ENCODE measurements at regions not wholly inside any gene's neighbourhood (a gene's known extent, or its start where the extent isn't known, plus 50 kb on each side); places are given as distances from the start of the nearest gene placed in this dataset.

DNA sequence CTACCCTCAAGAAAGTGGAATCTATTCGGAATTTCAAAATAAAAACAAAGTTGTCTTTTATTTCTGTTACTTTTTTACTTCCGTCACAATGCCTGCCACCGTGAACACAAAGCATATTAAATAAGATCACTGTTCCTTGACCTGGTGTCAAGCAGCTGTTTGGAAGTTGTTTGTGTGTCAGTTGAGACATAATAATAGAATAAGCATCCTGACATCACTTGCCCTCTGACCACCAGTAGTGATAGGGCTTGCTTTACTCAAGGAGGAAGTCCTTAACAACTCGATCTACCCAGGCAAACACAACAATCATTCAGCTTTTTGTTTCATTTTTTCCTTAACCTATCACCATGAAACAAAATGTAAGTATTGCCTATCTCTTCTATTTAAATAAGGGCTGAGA lies 454.4 kb upstream of the RASGRP1 start:
- in situ Hi-C loops (cut with HindIII; ENCODE audit: low pct_unique_long_range_greater_than_20kb, low sequenced_read_pairs) (no loop called here), intact Hi-C loops (cut with micrococcal nuclease; ENCODE audit: unreplicated experiment) (no loop called here)
- no peak overlapping the region for H3K4me3 ChIP-seq (ENCODE audit: low read depth in 2 of 2, low read length in 2 of 2)
- H3K36me3 ChIP-seq (ENCODE audit: control insufficient read depth, insufficient read depth, low read length), result no peaks in the 10 kb centered on the region
- ChIA-PET CTCF (no interaction called here), POLR2A (no interaction called here)
- H3K27ac ChIP-seq (ENCODE audit: low read length), result no peak overlapping the region
- no peak for ATAC-seq
- BruUV-seq (replicated peaks), result no TSS peak
- no peaks in the 10 kb centered on the region for H3K9me3 ChIP-seq (ENCODE audit: control insufficient read depth, insufficient read depth, low read depth, low read length)
- H3K27me3 ChIP-seq (ENCODE audit: control insufficient read depth, insufficient read depth, low read length), result no peaks in the 10 kb centered on the region
- no peaks in the 10 kb centered on the region for H3K4me1 ChIP-seq (ENCODE audit: control insufficient read depth, insufficient read depth, low read length)
- DNase-seq (ENCODE audit: low read depth, low spot score), result no peak
- TF ChIP-seq TCF7L2 (IDR thresholded peaks at IDR 0.05; ENCODE audit: low read depth, low read length), result no peak
- TF ChIP-seq, protein P1, sequence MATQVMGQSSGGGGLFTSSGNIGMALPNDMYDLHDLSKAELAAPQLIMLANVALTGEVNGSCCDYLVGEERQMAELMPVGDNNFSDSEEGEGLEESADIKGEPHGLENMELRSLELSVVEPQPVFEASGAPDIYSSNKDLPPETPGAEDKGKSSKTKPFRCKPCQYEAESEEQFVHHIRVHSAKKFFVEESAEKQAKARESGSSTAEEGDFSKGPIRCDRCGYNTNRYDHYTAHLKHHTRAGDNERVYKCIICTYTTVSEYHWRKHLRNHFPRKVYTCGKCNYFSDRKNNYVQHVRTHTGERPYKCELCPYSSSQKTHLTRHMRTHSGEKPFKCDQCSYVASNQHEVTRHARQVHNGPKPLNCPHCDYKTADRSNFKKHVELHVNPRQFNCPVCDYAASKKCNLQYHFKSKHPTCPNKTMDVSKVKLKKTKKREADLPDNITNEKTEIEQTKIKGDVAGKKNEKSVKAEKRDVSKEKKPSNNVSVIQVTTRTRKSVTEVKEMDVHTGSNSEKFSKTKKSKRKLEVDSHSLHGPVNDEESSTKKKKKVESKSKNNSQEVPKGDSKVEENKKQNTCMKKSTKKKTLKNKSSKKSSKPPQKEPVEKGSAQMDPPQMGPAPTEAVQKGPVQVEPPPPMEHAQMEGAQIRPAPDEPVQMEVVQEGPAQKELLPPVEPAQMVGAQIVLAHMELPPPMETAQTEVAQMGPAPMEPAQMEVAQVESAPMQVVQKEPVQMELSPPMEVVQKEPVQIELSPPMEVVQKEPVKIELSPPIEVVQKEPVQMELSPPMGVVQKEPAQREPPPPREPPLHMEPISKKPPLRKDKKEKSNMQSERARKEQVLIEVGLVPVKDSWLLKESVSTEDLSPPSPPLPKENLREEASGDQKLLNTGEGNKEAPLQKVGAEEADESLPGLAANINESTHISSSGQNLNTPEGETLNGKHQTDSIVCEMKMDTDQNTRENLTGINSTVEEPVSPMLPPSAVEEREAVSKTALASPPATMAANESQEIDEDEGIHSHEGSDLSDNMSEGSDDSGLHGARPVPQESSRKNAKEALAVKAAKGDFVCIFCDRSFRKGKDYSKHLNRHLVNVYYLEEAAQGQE (IDR thresholded peaks at IDR 0.05; ENCODE audit: insufficient read depth in 1 of 2, low read depth in 2 of 2, low read length in 1 of 2), result no peak
- TF ChIP-seq POLR2AphosphoS5 (IDR thresholded peaks at IDR 0.05; ENCODE audit: low read depth, low read length), result no peak
- no peak for TF ChIP-seq SIN3A (IDR thresholded peaks at IDR 0.05; ENCODE audit: borderline replicate concordance, insufficient read depth, low read depth, low read length)
- no peak for TF ChIP-seq CTCF (IDR thresholded peaks at IDR 0.05)

DNA sequence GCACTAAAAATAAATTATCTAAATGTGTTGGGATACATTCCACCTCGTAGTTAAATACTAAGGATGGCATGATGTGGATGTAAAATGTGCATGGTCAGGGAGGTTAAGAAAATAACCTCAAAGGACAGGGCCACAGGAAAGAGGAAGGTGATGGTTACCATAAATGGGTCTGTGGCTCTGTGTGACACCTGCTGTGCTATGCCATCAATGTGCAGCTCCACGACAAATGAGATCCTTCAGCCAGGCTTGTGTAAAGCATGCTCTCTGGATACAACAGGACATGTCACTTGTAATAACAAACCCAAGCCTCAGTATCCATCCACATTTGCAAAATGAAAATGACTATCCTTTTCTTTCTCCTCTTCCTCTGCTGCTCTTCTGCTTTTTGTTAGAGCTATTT lies 456.7 kb upstream of the RASGRP1 start:
- in situ Hi-C loops (cut with HindIII; ENCODE audit: low pct_unique_long_range_greater_than_20kb, low sequenced_read_pairs), result no loop called here

More for the DNA sequence above, 456.7 kb upstream of the RASGRP1 start:
- H3K27me3 ChIP-seq (ENCODE audit: control insufficient read depth, insufficient read depth, low read length), result no peaks in the 10 kb centered on the region
- CTCF ChIA-PET, result no interaction called here
- no peaks in the 10 kb centered on the region for H3K4me1 ChIP-seq (ENCODE audit: control insufficient read depth, insufficient read depth, low read length)
- TF ChIP-seq CTCF (IDR thresholded peaks at IDR 0.05) (no peak), POLR2AphosphoS5 (IDR thresholded peaks at IDR 0.05; ENCODE audit: low read depth, low read length) (no peak), TCF7L2 (IDR thresholded peaks at IDR 0.05; ENCODE audit: low read depth, low read length) (no peak), SIN3A (IDR thresholded peaks at IDR 0.05; ENCODE audit: borderline replicate concordance, insufficient read depth, low read depth, low read length) (no peak)
- TF ChIP-seq, protein P1 (IDR thresholded peaks at IDR 0.05; ENCODE audit: insufficient read depth in 1 of 2, low read depth in 2 of 2, low read length in 1 of 2), result no peak
- DNase-seq (ENCODE audit: low read depth, low spot score) (no peak), ATAC-seq (no peak)
- H3K4me3 ChIP-seq (ENCODE audit: low read depth in 2 of 2, low read length in 2 of 2), result no peak overlapping the region
- H3K9me3 ChIP-seq (ENCODE audit: control insufficient read depth, insufficient read depth, low read depth, low read length), result no peaks in the 10 kb centered on the region
- no peaks in the 10 kb centered on the region for H3K36me3 ChIP-seq (ENCODE audit: control insufficient read depth, insufficient read depth, low read length)
- POLR2A ChIA-PET, result no interaction called here
- intact Hi-C loops (cut with micrococcal nuclease; ENCODE audit: unreplicated experiment), result loop anchor here (10.0 kb wide), 1 partner anchor 207 kb away; no protein-coding TSS in a partner anchor
- H3K27ac ChIP-seq (ENCODE audit: low read length), result no peak overlapping the region
- BruUV-seq (replicated peaks), result no TSS peak

Measured in Panc1 (cell line).